HCT116 (cell line): ENCODE measurements at regions not wholly inside any gene's neighbourhood (a gene's known extent, or its start where the extent isn't known, plus 50 kb on each side); places are given as distances from the start of the nearest gene placed in this dataset.

Experiments
- ATAC-seq: fragments of 200-7000 bp; cut with Tn5 transposase; 2 replicates; pipeline ENCODE4 v1.9.1; 2020; ENCODE audit warnings: mild to moderate bottlenecking, moderate library complexity
- BruUV-seq: library from RNA; stranded (reverse); fragments of 400-500 nt; replicated peaks from 2 replicates; lab custom pipeline; 2021; lab: Mats Ljungman, UMichigan
- CTCF ChIA-PET: fragments of 300-600 bp; sonication (Branson Sonifier 250); formaldehyde crosslinking; loops from one replicate; lab custom pipeline; 2021; ENCODE audit warnings: antibody characterized with exemption; lab: Charles Lee
- POLR2A ChIA-PET: fragments of 300-600, 350-600 bp; sonication (Branson Sonifier 250); formaldehyde crosslinking; loops from one replicate; lab custom pipeline; 2021; ENCODE audit warnings: antibody characterized with exemption; lab: Charles Lee
- RAD21 ChIA-PET, 2 experiments: fragments of 300-600 bp; sonication (Branson Sonifier 250); formaldehyde crosslinking; loops; one replicate each; lab custom pipeline; 2023; ENCODE audit warnings: low total read pairs in 2 of 2; ENCODE audit not compliant: uncharacterized antibody in 2 of 2, unreplicated experiment in 2 of 2, low non-redundant PET in 1 of 2; lab: Charles Lee
- DNase-seq: peaks from one replicate; pipeline ENCODE4 v3.0.0-alpha.2; 2010; ENCODE audit warnings: low read depth, low spot score
- H2AFZ ChIP-seq: fragments of 200-600 bp; shearing (Covaris generic), sonication (generic); 2 replicates; pipeline ENCODE4 v1.6.1; 2017; ENCODE audit warnings: low read depth, mixed run types, mixed read lengths, antibody characterized with exemption, low read length; ENCODE audit not compliant: poor library complexity, severe bottlenecking
- H3K27ac ChIP-seq: 2 replicates; pipeline ENCODE4 v1.5.1; 2012; ENCODE audit warnings: low read depth, low read length
- H3K27me3 ChIP-seq: fragments of 200-600 bp; sonication (generic); 2 replicates; pipeline ENCODE4 v1.6.1; 2016; ENCODE audit warnings: mixed run types, low read length, mixed read lengths; ENCODE audit not compliant: insufficient read depth
- H3K36me3 ChIP-seq, 2 experiments: fragments of 200-500 bp in 1 of 2; fragments of 200-600 bp in 1 of 2; sonication (Bioruptor generic) in 1 of 2; sonication (generic) in 1 of 2; 2 replicates each; pipeline versions ENCODE4 v1.5.1 to v1.6.1; 2014 to 2016; ENCODE audit warnings: low read length in 2 of 2, inconsistent platforms in 1 of 2, mixed read lengths in 1 of 2, mixed run types in 1 of 2; ENCODE audit not compliant: insufficient read depth in 2 of 2, control insufficient read depth in 1 of 2
- H3K4me1 ChIP-seq, 2 experiments: fragments of 200-600 bp in 1 of 2; sonication (generic) in 1 of 2; 2 replicates each; pipeline versions ENCODE4 v1.5.1 to v1.6.1; 2012 to 2017; ENCODE audit warnings: low read length in 2 of 2, inconsistent platforms in 1 of 2, mild to moderate bottlenecking in 1 of 2, mixed read lengths in 1 of 2, mixed run types in 1 of 2, moderate library complexity in 1 of 2; ENCODE audit not compliant: insufficient read depth in 2 of 2, control insufficient read depth in 1 of 2
- H3K4me2 ChIP-seq: fragments of 200-600 bp; sonication (generic); 2 replicates; pipeline ENCODE4 v1.6.1; 2017; ENCODE audit warnings: mixed run types, low read length, mixed read lengths
- H3K4me3 ChIP-seq, 2 experiments: fragments of 200-600 bp in 1 of 2; sonication (generic) in 1 of 2; replicated peaks in 1 of 2; 2 replicates each; pipeline ENCODE4 v1.5.1; 2011 to 2016; ENCODE audit warnings: low read length in 2 of 2, control low read depth in 1 of 2, low read depth in 1 of 2, mild to moderate bottlenecking in 1 of 2, mixed read lengths in 1 of 2, mixed run types in 1 of 2
- H3K79me2 ChIP-seq: fragments of 200-600 bp; sonication (generic); 2 replicates; pipeline ENCODE4 v1.6.1; 2017; ENCODE audit warnings: mild to moderate bottlenecking, mixed run types, low read length, moderate library complexity, mixed read lengths; ENCODE audit not compliant: insufficient read depth
- H3K9ac ChIP-seq: fragments of 200-600 bp; sonication (generic); 2 replicates; pipeline ENCODE4 v1.6.1; 2016; ENCODE audit warnings: low read length, mixed read lengths
- H3K9me2 ChIP-seq: fragments of 200-600 bp; sonication (generic), shearing (Covaris generic); 2 replicates; pipeline ENCODE4 v1.6.1; 2017; ENCODE audit warnings: mixed run types, mild to moderate bottlenecking, moderate library complexity; ENCODE audit not compliant: insufficient read depth
- H3K9me3 ChIP-seq, 2 experiments: fragments of 200-500 bp in 1 of 2; fragments of 200-600 bp in 1 of 2; sonication (Bioruptor generic) in 1 of 2; sonication (generic) in 1 of 2; 2 replicates each; pipeline ENCODE4 v1.6.1; 2014 to 2017; ENCODE audit warnings: low read length in 2 of 2, mixed read lengths in 2 of 2, inconsistent platforms in 1 of 2, low read depth in 1 of 2, mild to moderate bottlenecking in 1 of 2, mixed run types in 1 of 2, moderate library complexity in 1 of 2; ENCODE audit not compliant: control insufficient read depth in 1 of 2, insufficient read depth in 1 of 2
- H4K20me1 ChIP-seq: fragments of 200-600 bp; sonication (generic), shearing (Covaris generic); 2 replicates; pipeline ENCODE4 v1.6.1; 2017; ENCODE audit warnings: mixed run types, mild to moderate bottlenecking, moderate library complexity; ENCODE audit not compliant: insufficient read depth
- CBX3 ChIP-seq: IDR thresholded peaks from 2 replicates; pipeline ENCODE4 v1.6.1; 2012; ENCODE audit warnings: low read depth
- CEBPB ChIP-seq: IDR thresholded peaks from 2 replicates; pipeline ENCODE4 v1.6.1; 2012; ENCODE audit warnings: low read depth
- ELF1 ChIP-seq: IDR thresholded peaks from 2 replicates; pipeline ENCODE4 v1.6.1; 2012; ENCODE audit warnings: low read depth, borderline replicate concordance
- EZH2phosphoT487 ChIP-seq: fragments of 200-600 bp; IDR thresholded peaks from 2 replicates; pipeline ENCODE4 v1.6.1; 2018; ENCODE audit warnings: antibody characterized with exemption, borderline replicate concordance
- FOSL1 ChIP-seq: IDR thresholded peaks from 2 replicates; pipeline ENCODE4 v1.6.1; 2012; ENCODE audit warnings: low read depth
- JUND ChIP-seq: IDR thresholded peaks from 2 replicates; pipeline ENCODE4 v1.6.1; 2012
- MAX ChIP-seq: IDR thresholded peaks from 2 replicates; pipeline ENCODE4 v1.6.1; 2012
- POLR2A ChIP-seq: IDR thresholded peaks from 2 replicates; pipeline ENCODE4 v1.7.0; 2011; ENCODE audit warnings: borderline replicate concordance; ENCODE audit not compliant: insufficient read depth, insufficient read length; ENCODE audit errors: extremely low read depth
- POLR2AphosphoS5 ChIP-seq: IDR thresholded peaks from 2 replicates; pipeline ENCODE4 v1.6.1; 2011; ENCODE audit warnings: mild to moderate bottlenecking, low read depth, low read length, moderate library complexity
- REST ChIP-seq: IDR thresholded peaks from 2 replicates; pipeline ENCODE4 v1.6.1; 2012; ENCODE audit warnings: low read depth
- SIN3A ChIP-seq: IDR thresholded peaks from 2 replicates; pipeline ENCODE4 v1.6.1; 2012; ENCODE audit warnings: low read depth
- TCF7L2 ChIP-seq: IDR thresholded peaks from 2 replicates; pipeline ENCODE4 v1.7.0; 2011; ENCODE audit warnings: borderline replicate concordance, inconsistent platforms; ENCODE audit not compliant: insufficient read depth, insufficient read length; ENCODE audit errors: extremely low read depth
- intact Hi-C: fragments of 100-400 bp; cut with micrococcal nuclease; formaldehyde crosslinking; loops from 2 replicates; pipeline ENCODE4 v1.10.0; 2022
- TF ChIP-seq, protein P1 (sequence below): IDR thresholded peaks from 2 replicates; pipeline ENCODE4 v1.6.1; 2011; ENCODE audit warnings: mild to moderate bottlenecking, low read length, moderate library complexity; ENCODE audit not compliant: insufficient replicate concordance; ENCODE audit errors: extremely low read depth
- TF ChIP-seq, protein P2 (sequence below), 3 experiments: fragments of 200-600 bp in 1 of 3; sonication (generic) in 1 of 3; IDR thresholded peaks in 2 of 3; conservative IDR thresholded peaks in 1 of 3; 2 replicates each; pipeline ENCODE4 v1.5.1; 2012 to 2017; ENCODE audit warnings: low read depth in 2 of 3, low read length in 2 of 3, antibody characterized with exemption in 1 of 3, borderline replicate concordance in 1 of 3, control low read depth in 1 of 3, mild to moderate bottlenecking in 1 of 3, mixed read lengths in 1 of 3, mixed run types in 1 of 3, moderate library complexity in 1 of 3; ENCODE audit not compliant: insufficient read depth in 1 of 3

DNA sequence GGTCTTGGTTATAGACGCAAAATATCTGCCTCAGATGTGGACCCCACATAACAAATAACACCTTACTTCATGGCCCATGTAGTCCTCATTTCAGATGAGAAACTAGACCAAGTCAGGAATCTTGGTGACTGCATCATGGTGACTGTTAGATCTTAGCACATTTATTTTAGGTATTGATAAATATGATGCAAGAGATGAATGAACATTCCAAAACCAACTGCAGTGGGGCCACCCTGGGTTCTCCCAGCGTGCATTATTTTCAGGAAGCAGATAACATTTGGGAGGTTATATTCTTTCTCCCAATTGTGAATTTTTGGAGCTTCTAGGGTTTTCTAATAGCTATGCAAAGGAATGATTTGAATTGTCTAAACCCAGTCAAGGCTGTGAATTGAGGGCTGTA is 55.2 kb upstream of the PTGR2 start:
- no peaks in the 10 kb centered on the region for H3K27me3 ChIP-seq
- TSS peak; percentile 81 for BruUV-seq
- intact Hi-C loops: no loop called here
- no peak for DNase-seq
- no peak overlapping the region for H3K27ac ChIP-seq
- H2AFZ ChIP-seq: no peak overlapping the region
- ChIA-PET CTCF (no interaction called here), POLR2A (interaction anchor here (0.6 to 1.4 kb wide), 5 partner anchors 8 to 437 kb away, joined by 3 to 6 read pairs (median 3); partner anchors contain the start of gene PTGR2)
- H3K36me3 ChIP-seq: no peaks in the 10 kb centered on the region
- H3K79me2 ChIP-seq: no peaks in the 10 kb centered on the region
- no peaks in the 10 kb centered on the region for H3K9me3 ChIP-seq
- H3K4me3 ChIP-seq: peak overlapping the region in 1 of 2 experiments; percentile 36; a peak in 2 of 4 replicates
- H3K4me2 ChIP-seq: peak overlapping the region; percentile 79
- H3K4me1 ChIP-seq: peaks cover 16 to 38% of the 10 kb centered on the region in 2 experiments
- peak overlapping the region; percentile 14; the same call in 1 of the 2 replicates for H3K9ac ChIP-seq
- no peak for TF ChIP-seq SIN3A
- TF ChIP-seq POLR2A: no peak
- no peak for TF ChIP-seq CBX3
- TF ChIP-seq, protein P1, sequence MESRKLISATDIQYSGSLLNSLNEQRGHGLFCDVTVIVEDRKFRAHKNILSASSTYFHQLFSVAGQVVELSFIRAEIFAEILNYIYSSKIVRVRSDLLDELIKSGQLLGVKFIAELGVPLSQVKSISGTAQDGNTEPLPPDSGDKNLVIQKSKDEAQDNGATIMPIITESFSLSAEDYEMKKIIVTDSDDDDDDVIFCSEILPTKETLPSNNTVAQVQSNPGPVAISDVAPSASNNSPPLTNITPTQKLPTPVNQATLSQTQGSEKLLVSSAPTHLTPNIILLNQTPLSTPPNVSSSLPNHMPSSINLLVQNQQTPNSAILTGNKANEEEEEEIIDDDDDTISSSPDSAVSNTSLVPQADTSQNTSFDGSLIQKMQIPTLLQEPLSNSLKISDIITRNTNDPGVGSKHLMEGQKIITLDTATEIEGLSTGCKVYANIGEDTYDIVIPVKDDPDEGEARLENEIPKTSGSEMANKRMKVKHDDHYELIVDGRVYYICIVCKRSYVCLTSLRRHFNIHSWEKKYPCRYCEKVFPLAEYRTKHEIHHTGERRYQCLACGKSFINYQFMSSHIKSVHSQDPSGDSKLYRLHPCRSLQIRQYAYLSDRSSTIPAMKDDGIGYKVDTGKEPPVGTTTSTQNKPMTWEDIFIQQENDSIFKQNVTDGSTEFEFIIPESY: no peak
- TF ChIP-seq JUND: no peak
- no peak for TF ChIP-seq MAX
- TF ChIP-seq POLR2AphosphoS5: no peak
- TF ChIP-seq EZH2phosphoT487: no peak
- no peak for TF ChIP-seq CEBPB
- no peak for TF ChIP-seq ELF1
- no peak for TF ChIP-seq TCF7L2
- TF ChIP-seq REST: no peak
- TF ChIP-seq, protein P2, sequence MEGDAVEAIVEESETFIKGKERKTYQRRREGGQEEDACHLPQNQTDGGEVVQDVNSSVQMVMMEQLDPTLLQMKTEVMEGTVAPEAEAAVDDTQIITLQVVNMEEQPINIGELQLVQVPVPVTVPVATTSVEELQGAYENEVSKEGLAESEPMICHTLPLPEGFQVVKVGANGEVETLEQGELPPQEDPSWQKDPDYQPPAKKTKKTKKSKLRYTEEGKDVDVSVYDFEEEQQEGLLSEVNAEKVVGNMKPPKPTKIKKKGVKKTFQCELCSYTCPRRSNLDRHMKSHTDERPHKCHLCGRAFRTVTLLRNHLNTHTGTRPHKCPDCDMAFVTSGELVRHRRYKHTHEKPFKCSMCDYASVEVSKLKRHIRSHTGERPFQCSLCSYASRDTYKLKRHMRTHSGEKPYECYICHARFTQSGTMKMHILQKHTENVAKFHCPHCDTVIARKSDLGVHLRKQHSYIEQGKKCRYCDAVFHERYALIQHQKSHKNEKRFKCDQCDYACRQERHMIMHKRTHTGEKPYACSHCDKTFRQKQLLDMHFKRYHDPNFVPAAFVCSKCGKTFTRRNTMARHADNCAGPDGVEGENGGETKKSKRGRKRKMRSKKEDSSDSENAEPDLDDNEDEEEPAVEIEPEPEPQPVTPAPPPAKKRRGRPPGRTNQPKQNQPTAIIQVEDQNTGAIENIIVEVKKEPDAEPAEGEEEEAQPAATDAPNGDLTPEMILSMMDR (IDR thresholded peaks at IDR 0.05 in 2 of 3, conservative IDR thresholded peaks at IDR 0.05 in 1 of 3; ENCODE audit: borderline replicate concordance in 1 of 3, insufficient read depth in 1 of 3, low read depth in 2 of 3, low read length in 2 of 3): no peak
- no peak for TF ChIP-seq FOSL1
- TF ChIP-seq, all 23 proteins: peak for 0
- peak; percentile 41; the same call in 1 of the 2 replicates for ATAC-seq
- no peaks in the 10 kb centered on the region for H4K20me1 ChIP-seq
- H3K9me2 ChIP-seq: no peaks in the 10 kb centered on the region
- RAD21 ChIA-PET: no interaction called here
